ENCODE measurements at regions not wholly inside any gene's neighbourhood (a gene's known extent, or its start where the extent isn't known, plus 50 kb on each side); places are given as distances from the start of the nearest gene placed in this dataset.

- H3K79me2 ChIP-seq (ENCODE audit: insufficient read depth, low read length), result no peaks in the 10 kb centered on the region
- H3K4me1 ChIP-seq (ENCODE audit: insufficient read depth, low read length), result no peaks in the 10 kb centered on the region
- H2AFZ ChIP-seq (ENCODE audit: low read length), result no peak overlapping the region
- WGBS (ENCODE audit: low lambda C conversion rate), result 33% methylated on average over 3 of the region's 3 CpGs
- in situ Hi-C loops (cut with HindIII; ENCODE audit: extremely low pct_ligation_motif_present, low pct_unique_long_range_greater_than_20kb) (no loop called here), intact Hi-C loops (cut with micrococcal nuclease; ENCODE audit: unreplicated experiment) (no loop called here)
- no peaks in the 10 kb centered on the region for H3K27me3 ChIP-seq (ENCODE audit: control insufficient read depth in 1 of 2, insufficient read depth in 2 of 2, low read length in 2 of 2)
- H3K4me2 ChIP-seq (ENCODE audit: low read depth, low read length), result no peak overlapping the region
- no peak overlapping the region for H3K27ac ChIP-seq (ENCODE audit: extremely low read length, insufficient read depth, low read length)
- H3K9me3 ChIP-seq (ENCODE audit: low read length), result no peaks in the 10 kb centered on the region
- ChIA-PET POLR2A (no interaction called here), CTCF (ENCODE audit: low intra/inter-chr PET ratio, low total read pairs) (no interaction called here)
- FAIRE-seq (no peak), ATAC-seq (no peak), DNase-seq (ENCODE audit: low spot score) (no peak)
- H3K4me3 ChIP-seq (replicated peaks in 1 of 3; ENCODE audit: insufficient read depth in 1 of 3, low read depth in 2 of 3, low read length in 3 of 3), result no peak overlapping the region
- no peaks in the 10 kb centered on the region for H4K20me1 ChIP-seq (ENCODE audit: insufficient read depth, low read length)
- no TSS peak for BruUV-seq (replicated peaks)
- no peak overlapping the region for H3K9ac ChIP-seq (ENCODE audit: insufficient read depth, low read depth, low read length)
- no peaks in the 10 kb centered on the region for H3K36me3 ChIP-seq (replicated peaks in 1 of 2; ENCODE audit: control insufficient read depth in 1 of 2, insufficient read depth in 2 of 2, low read length in 2 of 2)
- no peak for TF ChIP-seq ZKSCAN5 (CRISPR knock-in tag; IDR thresholded peaks at IDR 0.05)
- TF ChIP-seq SAFB2 (CRISPR knock-in tag; IDR thresholded peaks at IDR 0.05; ENCODE audit: borderline replicate concordance, low read depth), result no peak
- TF ChIP-seq CENPT (CRISPR knock-in tag; IDR thresholded peaks at IDR 0.05; ENCODE audit: low read depth), result no peak
- TF ChIP-seq, protein P1, sequence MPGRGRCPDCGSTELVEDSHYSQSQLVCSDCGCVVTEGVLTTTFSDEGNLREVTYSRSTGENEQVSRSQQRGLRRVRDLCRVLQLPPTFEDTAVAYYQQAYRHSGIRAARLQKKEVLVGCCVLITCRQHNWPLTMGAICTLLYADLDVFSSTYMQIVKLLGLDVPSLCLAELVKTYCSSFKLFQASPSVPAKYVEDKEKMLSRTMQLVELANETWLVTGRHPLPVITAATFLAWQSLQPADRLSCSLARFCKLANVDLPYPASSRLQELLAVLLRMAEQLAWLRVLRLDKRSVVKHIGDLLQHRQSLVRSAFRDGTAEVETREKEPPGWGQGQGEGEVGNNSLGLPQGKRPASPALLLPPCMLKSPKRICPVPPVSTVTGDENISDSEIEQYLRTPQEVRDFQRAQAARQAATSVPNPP (CRISPR knock-in tag; IDR thresholded peaks at IDR 0.05), result no peak
- TF ChIP-seq TBX2 (CRISPR knock-in tag; IDR thresholded peaks at IDR 0.05; ENCODE audit: borderline replicate concordance), result no peak
- TF ChIP-seq ZNF33A (CRISPR knock-in tag; IDR thresholded peaks at IDR 0.05; ENCODE audit: borderline replicate concordance), result no peak
- no peak for TF ChIP-seq MIER3 (CRISPR knock-in tag; IDR thresholded peaks at IDR 0.05; ENCODE audit: borderline replicate concordance)
- TF ChIP-seq TFAP4 (IDR thresholded peaks at IDR 0.05; ENCODE audit: borderline replicate concordance, low read depth), result no peak
- TF ChIP-seq SP4 (CRISPR knock-in tag; IDR thresholded peaks at IDR 0.05), result no peak
- TF ChIP-seq, protein P2, sequence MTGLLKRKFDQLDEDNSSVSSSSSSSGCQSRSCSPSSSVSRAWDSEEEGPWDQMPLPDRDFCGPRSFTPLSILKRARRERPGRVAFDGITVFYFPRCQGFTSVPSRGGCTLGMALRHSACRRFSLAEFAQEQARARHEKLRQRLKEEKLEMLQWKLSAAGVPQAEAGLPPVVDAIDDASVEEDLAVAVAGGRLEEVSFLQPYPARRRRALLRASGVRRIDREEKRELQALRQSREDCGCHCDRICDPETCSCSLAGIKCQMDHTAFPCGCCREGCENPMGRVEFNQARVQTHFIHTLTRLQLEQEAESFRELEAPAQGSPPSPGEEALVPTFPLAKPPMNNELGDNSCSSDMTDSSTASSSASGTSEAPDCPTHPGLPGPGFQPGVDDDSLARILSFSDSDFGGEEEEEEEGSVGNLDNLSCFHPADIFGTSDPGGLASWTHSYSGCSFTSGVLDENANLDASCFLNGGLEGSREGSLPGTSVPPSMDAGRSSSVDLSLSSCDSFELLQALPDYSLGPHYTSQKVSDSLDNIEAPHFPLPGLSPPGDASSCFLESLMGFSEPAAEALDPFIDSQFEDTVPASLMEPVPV (CRISPR knock-in tag; IDR thresholded peaks at IDR 0.05), result no peak
- TF ChIP-seq, protein P3, sequence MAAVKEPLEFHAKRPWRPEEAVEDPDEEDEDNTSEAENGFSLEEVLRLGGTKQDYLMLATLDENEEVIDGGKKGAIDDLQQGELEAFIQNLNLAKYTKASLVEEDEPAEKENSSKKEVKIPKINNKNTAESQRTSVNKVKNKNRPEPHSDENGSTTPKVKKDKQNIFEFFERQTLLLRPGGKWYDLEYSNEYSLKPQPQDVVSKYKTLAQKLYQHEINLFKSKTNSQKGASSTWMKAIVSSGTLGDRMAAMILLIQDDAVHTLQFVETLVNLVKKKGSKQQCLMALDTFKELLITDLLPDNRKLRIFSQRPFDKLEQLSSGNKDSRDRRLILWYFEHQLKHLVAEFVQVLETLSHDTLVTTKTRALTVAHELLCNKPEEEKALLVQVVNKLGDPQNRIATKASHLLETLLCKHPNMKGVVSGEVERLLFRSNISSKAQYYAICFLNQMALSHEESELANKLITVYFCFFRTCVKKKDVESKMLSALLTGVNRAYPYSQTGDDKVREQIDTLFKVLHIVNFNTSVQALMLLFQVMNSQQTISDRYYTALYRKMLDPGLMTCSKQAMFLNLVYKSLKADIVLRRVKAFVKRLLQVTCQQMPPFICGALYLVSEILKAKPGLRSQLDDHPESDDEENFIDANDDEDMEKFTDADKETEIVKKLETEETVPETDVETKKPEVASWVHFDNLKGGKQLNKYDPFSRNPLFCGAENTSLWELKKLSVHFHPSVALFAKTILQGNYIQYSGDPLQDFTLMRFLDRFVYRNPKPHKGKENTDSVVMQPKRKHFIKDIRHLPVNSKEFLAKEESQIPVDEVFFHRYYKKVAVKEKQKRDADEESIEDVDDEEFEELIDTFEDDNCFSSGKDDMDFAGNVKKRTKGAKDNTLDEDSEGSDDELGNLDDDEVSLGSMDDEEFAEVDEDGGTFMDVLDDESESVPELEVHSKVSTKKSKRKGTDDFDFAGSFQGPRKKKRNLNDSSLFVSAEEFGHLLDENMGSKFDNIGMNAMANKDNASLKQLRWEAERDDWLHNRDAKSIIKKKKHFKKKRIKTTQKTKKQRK (IDR thresholded peaks at IDR 0.05; ENCODE audit: low read length), result no peak
- no peak for TF ChIP-seq SOX13 (IDR thresholded peaks at IDR 0.05)
- no peak for TF ChIP-seq SOX13 (CRISPR knock-in tag; conservative IDR thresholded peaks at IDR 0.05 in 1 of 2, IDR thresholded peaks at IDR 0.05 in 1 of 2)
- TF ChIP-seq NCOR1 (IDR thresholded peaks at IDR 0.05; ENCODE audit: borderline replicate concordance, low read length), result no peak
- TF ChIP-seq ERF (CRISPR knock-in tag; IDR thresholded peaks at IDR 0.05), result no peak
- TF ChIP-seq MAFK (conservative IDR thresholded peaks at IDR 0.05 in 1 of 2, IDR thresholded peaks at IDR 0.05 in 1 of 2; ENCODE audit: low read length in 2 of 2), result no peak
- TF ChIP-seq ZBTB1 (CRISPR knock-in tag; IDR thresholded peaks at IDR 0.05; ENCODE audit: borderline replicate concordance), result no peak
- no peak for TF ChIP-seq EEA1 (CRISPR knock-in tag; IDR thresholded peaks at IDR 0.05; ENCODE audit: borderline replicate concordance)
- no peak for TF ChIP-seq KAT8 (CRISPR knock-in tag; IDR thresholded peaks at IDR 0.05)
These were observed 315.2 kb upstream of the HTR2C start for GRCh38 chrX:114268643-114269042.
